ENCODE measurements at regions not wholly inside any gene's neighbourhood (a gene's known extent, or its start where the extent isn't known, plus 50 kb on each side); places are given as distances from the start of the nearest gene placed in this dataset.

DNA sequence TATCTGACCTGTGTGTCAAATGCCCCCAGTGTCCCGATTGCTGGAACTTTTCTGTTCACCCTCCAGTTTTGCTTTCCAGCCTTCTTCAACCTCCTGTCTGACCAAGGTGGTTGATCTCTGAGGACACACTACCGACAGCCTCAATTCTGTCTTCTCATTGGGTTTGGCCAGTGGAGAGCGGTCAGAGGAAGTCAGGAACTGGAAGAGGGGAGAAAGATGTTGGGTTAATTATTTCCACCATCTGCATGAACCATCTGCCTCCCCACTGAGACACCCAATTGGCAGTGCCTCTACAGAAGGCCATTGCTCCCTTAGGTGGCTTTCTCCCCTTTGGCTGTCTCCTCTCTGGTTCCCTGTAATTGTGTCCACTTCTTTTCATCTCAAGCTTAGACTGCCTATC, 154.3 kb upstream of the RAI14 start:
- H3K79me2 ChIP-seq (ENCODE audit: insufficient read depth, low read length), result no peaks in the 10 kb centered on the region
- intact Hi-C loops (cut with micrococcal nuclease), result no loop called here
- Mint-ChIP-seq H3K9me3 (peaks cover 0 to 10% (median 2%) of the 10 kb centered on the region in 7 donors), H3K27me3 (ENCODE audit: low read depth in 3 of 3) (peaks cover 3 to 11% (median 10%) of the 10 kb centered on the region in 3 donors), H3K36me3 (no peaks in the 10 kb centered on the region), H3K4me3 (no peak overlapping the region), H3K4me1 (peaks cover 34% of the 10 kb centered on the region), H3K27ac (peak overlapping the region in 4 of 7 donors; percentile 18 to 93 (median 74))
- H3K9ac ChIP-seq (ENCODE audit: insufficient read depth, low read length, poor library complexity, severe bottlenecking), result no peak overlapping the region
- H3K9me3 ChIP-seq (replicated peaks in 1 of 2; ENCODE audit: control insufficient read depth in 1 of 2, insufficient read depth in 1 of 2, low read length in 2 of 2), result no peaks in the 10 kb centered on the region
- H3K27ac ChIP-seq (ENCODE audit: low read depth in 1 of 2, low read length in 2 of 2), result no peak overlapping the region
- H2AFZ ChIP-seq (ENCODE audit: insufficient read depth, low read depth, low read length, poor library complexity, severe bottlenecking), result no peak overlapping the region
- TF ChIP-seq, protein P1, sequence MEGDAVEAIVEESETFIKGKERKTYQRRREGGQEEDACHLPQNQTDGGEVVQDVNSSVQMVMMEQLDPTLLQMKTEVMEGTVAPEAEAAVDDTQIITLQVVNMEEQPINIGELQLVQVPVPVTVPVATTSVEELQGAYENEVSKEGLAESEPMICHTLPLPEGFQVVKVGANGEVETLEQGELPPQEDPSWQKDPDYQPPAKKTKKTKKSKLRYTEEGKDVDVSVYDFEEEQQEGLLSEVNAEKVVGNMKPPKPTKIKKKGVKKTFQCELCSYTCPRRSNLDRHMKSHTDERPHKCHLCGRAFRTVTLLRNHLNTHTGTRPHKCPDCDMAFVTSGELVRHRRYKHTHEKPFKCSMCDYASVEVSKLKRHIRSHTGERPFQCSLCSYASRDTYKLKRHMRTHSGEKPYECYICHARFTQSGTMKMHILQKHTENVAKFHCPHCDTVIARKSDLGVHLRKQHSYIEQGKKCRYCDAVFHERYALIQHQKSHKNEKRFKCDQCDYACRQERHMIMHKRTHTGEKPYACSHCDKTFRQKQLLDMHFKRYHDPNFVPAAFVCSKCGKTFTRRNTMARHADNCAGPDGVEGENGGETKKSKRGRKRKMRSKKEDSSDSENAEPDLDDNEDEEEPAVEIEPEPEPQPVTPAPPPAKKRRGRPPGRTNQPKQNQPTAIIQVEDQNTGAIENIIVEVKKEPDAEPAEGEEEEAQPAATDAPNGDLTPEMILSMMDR (IDR thresholded peaks at IDR 0.05), result no peak
- H3K4me2 ChIP-seq (replicated peaks; ENCODE audit: extremely low read depth, low read length, poor library complexity, severe bottlenecking), result no peak overlapping the region
- no peaks in the 10 kb centered on the region for H4K20me1 ChIP-seq (ENCODE audit: insufficient read depth, low read length)
- peaks cover 36 to 43% of the 10 kb centered on the region in 2 donors for H3K4me1 ChIP-seq (ENCODE audit: control insufficient read depth in 1 of 2, insufficient read depth in 2 of 2, low read length in 2 of 2)
- H3K27me3 ChIP-seq (ENCODE audit: control insufficient read depth in 2 of 2, insufficient read depth in 2 of 2, low read length in 2 of 2), result peaks cover 0 to 2% of the 10 kb centered on the region in 2 donors
- no peaks in the 10 kb centered on the region for H3K36me3 ChIP-seq (replicated peaks in 1 of 2; ENCODE audit: control insufficient read depth in 1 of 2, insufficient read depth in 2 of 2, low read length in 2 of 2)
- no peak overlapping the region for H3K4me3 ChIP-seq (replicated peaks in 1 of 3; ENCODE audit: low read depth in 2 of 3, low read length in 3 of 3)
- WGBS (ENCODE audit: insufficient coverage), result no CpG with 5 or more reads among the region's 3 CpGs
- no peak for DNase-seq

DNA sequence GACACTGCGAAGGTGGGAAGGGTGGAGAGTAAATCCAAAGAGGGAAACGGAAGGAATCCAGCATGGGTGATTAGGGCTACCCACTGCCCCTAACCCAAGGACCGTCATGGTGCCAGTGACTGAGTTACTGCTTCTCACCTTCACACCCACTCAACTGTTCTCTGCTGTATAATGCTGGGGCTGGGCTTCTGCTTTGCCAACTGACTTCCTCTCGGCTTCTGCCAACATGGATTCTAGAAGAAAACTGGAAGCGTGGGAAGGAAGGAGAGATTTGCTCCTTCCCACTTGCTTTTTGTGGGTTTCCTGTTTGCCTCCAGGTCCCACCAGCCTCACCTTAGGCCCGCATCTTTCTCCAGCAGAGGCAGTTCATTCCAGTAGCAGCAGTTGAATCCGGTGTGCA, 153.5 kb upstream of the RAI14 start:
- peaks cover 3 to 11% (median 10%) of the 10 kb centered on the region in 3 donors for H3K27me3 Mint-ChIP-seq (ENCODE audit: low read depth in 3 of 3)
- 92% methylated on average over 3 of the region's 7 CpGs for WGBS (ENCODE audit: insufficient coverage)
- H4K20me1 ChIP-seq (ENCODE audit: insufficient read depth, low read length), result no peaks in the 10 kb centered on the region
- no peak overlapping the region for H3K9ac ChIP-seq (ENCODE audit: insufficient read depth, low read length, poor library complexity, severe bottlenecking)
- H3K4me3 ChIP-seq (replicated peaks in 1 of 3; ENCODE audit: low read depth in 2 of 3, low read length in 3 of 3), result no peak overlapping the region
- H2AFZ ChIP-seq (ENCODE audit: insufficient read depth, low read depth, low read length, poor library complexity, severe bottlenecking), result no peak overlapping the region
- peaks cover 0 to 2% of the 10 kb centered on the region in 2 donors for H3K27me3 ChIP-seq (ENCODE audit: control insufficient read depth in 2 of 2, insufficient read depth in 2 of 2, low read length in 2 of 2)
- no peaks in the 10 kb centered on the region for H3K9me3 ChIP-seq (replicated peaks in 1 of 2; ENCODE audit: control insufficient read depth in 1 of 2, insufficient read depth in 1 of 2, low read length in 2 of 2)
- peaks cover 34% of the 10 kb centered on the region for H3K4me1 Mint-ChIP-seq
- TF ChIP-seq, protein P1 (IDR thresholded peaks at IDR 0.05), result no peak
- no peak overlapping the region for H3K27ac ChIP-seq (ENCODE audit: low read depth in 1 of 2, low read length in 2 of 2)
- no peak overlapping the region for H3K27ac Mint-ChIP-seq
- H3K4me1 ChIP-seq (ENCODE audit: control insufficient read depth in 1 of 2, insufficient read depth in 2 of 2, low read length in 2 of 2), result peaks cover 36 to 42% of the 10 kb centered on the region in 2 donors
- peaks cover 0 to 10% (median 2%) of the 10 kb centered on the region in 7 donors for H3K9me3 Mint-ChIP-seq
- DNase-seq, result no peak
- no peaks in the 10 kb centered on the region for H3K36me3 ChIP-seq (replicated peaks in 1 of 2; ENCODE audit: control insufficient read depth in 1 of 2, insufficient read depth in 2 of 2, low read length in 2 of 2)
- no peak overlapping the region for H3K4me3 Mint-ChIP-seq
- no peak overlapping the region for H3K4me2 ChIP-seq (replicated peaks; ENCODE audit: extremely low read depth, low read length, poor library complexity, severe bottlenecking)
- H3K79me2 ChIP-seq (ENCODE audit: insufficient read depth, low read length), result no peaks in the 10 kb centered on the region
- H3K36me3 Mint-ChIP-seq, result no peaks in the 10 kb centered on the region
- intact Hi-C loops (cut with micrococcal nuclease), result no loop called here

All from CD14-positive monocyte (primary cell).